ENCODE measurements at regions not wholly inside any gene's neighbourhood (a gene's known extent, or its start where the extent isn't known, plus 50 kb on each side); places are given as distances from the start of the nearest gene placed in this dataset.

DNA sequence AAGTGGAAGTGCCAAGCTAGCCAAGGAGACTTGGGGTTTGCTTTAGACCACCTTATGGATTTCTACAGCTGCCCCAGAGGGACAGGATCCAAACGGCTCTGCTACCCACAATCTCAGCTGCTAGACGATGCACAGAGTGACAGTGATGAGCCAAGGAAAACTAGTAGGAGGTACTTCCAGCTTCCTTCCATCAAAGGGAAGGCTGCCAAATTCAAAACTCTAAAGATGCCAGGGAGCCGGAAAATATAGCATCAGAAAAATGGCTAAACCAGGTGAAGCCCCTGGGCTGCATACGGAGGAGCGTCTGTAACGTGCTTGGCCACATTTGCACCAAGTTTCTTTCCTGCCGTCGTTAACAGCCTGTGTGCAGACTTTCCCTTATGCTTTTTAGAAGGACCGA lies 245.5 kb upstream of the ZNF521 start:
- no peaks in the 10 kb centered on the region for H3K36me3 Mint-ChIP-seq (ENCODE audit: low read depth)
- H3K4me1 Mint-ChIP-seq (ENCODE audit: low read depth): no peaks in the 10 kb centered on the region
- DNase-seq (ENCODE audit: low spot score): no peak
- intact Hi-C loops (cut with micrococcal nuclease): no loop called here
- H3K4me3 Mint-ChIP-seq (ENCODE audit: low read depth): no peak overlapping the region
- no peaks in the 10 kb centered on the region for H3K9me3 Mint-ChIP-seq
- H3K27me3 Mint-ChIP-seq (ENCODE audit: low read depth): no peaks in the 10 kb centered on the region
- no peak overlapping the region for H3K27ac Mint-ChIP-seq

DNA sequence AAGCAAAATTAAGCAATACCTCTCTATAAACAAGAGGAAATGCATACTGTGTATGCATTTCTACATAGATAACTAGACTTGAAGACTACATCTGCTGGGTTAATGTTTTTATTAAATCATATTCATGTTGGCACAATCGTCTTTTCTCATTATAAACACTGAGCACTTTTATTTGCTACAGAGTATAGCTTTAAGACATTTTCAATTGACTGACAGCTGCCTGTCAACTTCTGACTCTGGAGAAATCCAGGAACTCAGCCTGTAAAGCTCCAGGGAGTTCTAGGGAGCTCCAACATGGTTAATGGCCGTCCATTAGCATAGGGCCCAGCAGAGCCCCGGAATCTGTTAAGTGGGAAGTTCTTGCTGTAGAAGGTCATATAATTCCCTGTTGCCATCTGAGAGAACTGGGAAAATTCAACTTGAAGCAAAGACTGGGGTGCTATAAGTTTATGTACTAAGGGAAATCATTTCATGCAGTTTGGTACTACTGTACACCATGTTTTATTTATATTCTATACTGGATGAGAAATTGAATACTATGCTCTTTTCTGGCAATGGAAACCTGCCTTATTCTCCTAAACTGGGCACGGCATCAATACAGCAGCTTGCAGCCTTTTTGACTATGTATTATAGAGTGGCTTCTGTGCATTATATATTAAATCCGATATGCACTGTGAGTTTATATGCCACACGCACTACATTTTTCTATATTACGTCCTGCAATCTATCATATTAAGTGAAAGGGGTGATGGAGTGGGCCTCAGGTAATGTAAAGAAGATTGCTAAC lies 243.5 kb upstream of the ZNF521 start:
- Mint-ChIP-seq H3K4me3 (ENCODE audit: low read depth) (no peak overlapping the region), H3K4me1 (ENCODE audit: low read depth) (no peaks in the 10 kb centered on the region), H3K27me3 (ENCODE audit: low read depth) (no peaks in the 10 kb centered on the region), H3K27ac (no peak overlapping the region), H3K9me3 (no peaks in the 10 kb centered on the region), H3K36me3 (ENCODE audit: low read depth) (no peaks in the 10 kb centered on the region)
- DNase-seq (ENCODE audit: low spot score): no peak
- intact Hi-C loops (cut with micrococcal nuclease): no loop called here

DNA sequence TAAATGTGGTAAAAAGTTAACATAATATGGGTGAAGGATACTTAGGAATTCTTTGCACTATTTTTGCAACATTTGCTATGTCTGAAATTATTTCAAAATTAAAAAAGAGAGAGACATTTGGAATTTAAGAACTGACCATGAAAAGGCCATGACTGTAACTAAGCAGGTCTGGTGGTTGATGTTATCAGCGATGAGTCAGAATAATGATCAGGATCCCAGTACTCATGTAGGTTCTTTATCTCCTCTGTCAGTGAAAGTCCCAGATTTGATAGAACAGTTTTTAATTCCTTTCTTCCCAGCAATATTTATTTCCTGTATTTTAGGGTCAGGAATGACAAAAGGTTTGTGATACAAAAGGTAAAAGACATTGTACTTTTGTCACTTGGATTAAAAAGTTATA lies 242.4 kb upstream of the ZNF521 start:
- no peak for DNase-seq (ENCODE audit: low spot score)
- intact Hi-C loops (cut with micrococcal nuclease): no loop called here
- Mint-ChIP-seq H3K36me3 (ENCODE audit: low read depth) (no peaks in the 10 kb centered on the region), H3K27ac (no peak overlapping the region), H3K4me3 (ENCODE audit: low read depth) (no peak overlapping the region), H3K9me3 (no peaks in the 10 kb centered on the region), H3K4me1 (ENCODE audit: low read depth) (no peaks in the 10 kb centered on the region), H3K27me3 (ENCODE audit: low read depth) (no peaks in the 10 kb centered on the region)

DNA sequence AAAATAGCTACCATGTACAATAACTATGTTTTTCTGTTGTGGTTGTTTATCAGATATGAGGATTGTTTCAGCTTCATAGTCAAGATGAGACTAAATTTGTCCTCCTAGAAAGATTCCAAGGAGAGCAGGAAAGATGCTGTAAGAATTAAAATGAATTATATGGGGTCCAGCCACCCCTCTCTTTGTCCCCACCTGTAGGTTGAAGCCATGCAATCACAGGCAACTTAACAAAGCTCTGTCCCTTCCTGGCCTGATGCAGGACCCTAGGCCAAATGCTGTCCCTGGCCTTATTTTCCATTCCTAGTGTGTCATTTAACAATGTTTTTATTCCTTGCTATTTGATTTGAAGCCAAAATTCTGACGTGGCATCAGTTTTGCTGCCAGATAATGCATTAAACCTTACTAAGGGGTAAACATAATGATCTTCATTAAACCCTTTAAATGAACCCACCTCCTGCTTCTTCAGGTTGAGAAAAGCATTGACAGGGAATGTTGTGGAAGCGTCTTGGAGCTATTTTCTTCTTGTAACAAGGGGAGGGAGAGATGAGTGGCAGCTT lies 240.9 kb upstream of the ZNF521 start:
- no peaks in the 10 kb centered on the region for H3K36me3 Mint-ChIP-seq (ENCODE audit: low read depth)
- no peak overlapping the region for H3K27ac Mint-ChIP-seq
- intact Hi-C loops (cut with micrococcal nuclease): no loop called here
- H3K9me3 Mint-ChIP-seq: peaks cover 1% of the 10 kb centered on the region
- H3K4me3 Mint-ChIP-seq (ENCODE audit: low read depth): no peak overlapping the region
- no peaks in the 10 kb centered on the region for H3K27me3 Mint-ChIP-seq (ENCODE audit: low read depth)
- no peaks in the 10 kb centered on the region for H3K4me1 Mint-ChIP-seq (ENCODE audit: low read depth)
- no peak for DNase-seq (ENCODE audit: low spot score)

GRCh38 chr18:25590456-25590855 lies 238.5 kb upstream of the ZNF521 start:
- peaks cover 11% of the 10 kb centered on the region for H3K9me3 Mint-ChIP-seq
- H3K27me3 Mint-ChIP-seq (ENCODE audit: low read depth): no peaks in the 10 kb centered on the region
- H3K4me1 Mint-ChIP-seq (ENCODE audit: low read depth): no peaks in the 10 kb centered on the region
- H3K27ac Mint-ChIP-seq: no peak overlapping the region
- H3K4me3 Mint-ChIP-seq (ENCODE audit: low read depth): no peak overlapping the region
- DNase-seq (ENCODE audit: low spot score): no peak
- intact Hi-C loops (cut with micrococcal nuclease): no loop called here
- H3K36me3 Mint-ChIP-seq (ENCODE audit: low read depth): no peaks in the 10 kb centered on the region

GRCh38 chr18:25587545-25587944 lies 235.6 kb upstream of the ZNF521 start:
- intact Hi-C loops (cut with micrococcal nuclease): no loop called here
- no peaks in the 10 kb centered on the region for H3K4me1 Mint-ChIP-seq (ENCODE audit: low read depth)
- H3K9me3 Mint-ChIP-seq: peaks cover 17% of the 10 kb centered on the region
- H3K27me3 Mint-ChIP-seq (ENCODE audit: low read depth): no peaks in the 10 kb centered on the region
- no peaks in the 10 kb centered on the region for H3K36me3 Mint-ChIP-seq (ENCODE audit: low read depth)
- no peak overlapping the region for H3K4me3 Mint-ChIP-seq (ENCODE audit: low read depth)
- no peak for DNase-seq (ENCODE audit: low spot score)
- H3K27ac Mint-ChIP-seq: no peak overlapping the region

- H3K9me3 Mint-ChIP-seq: no peaks in the 10 kb centered on the region
- H3K36me3 Mint-ChIP-seq (ENCODE audit: low read depth): no peaks in the 10 kb centered on the region
- DNase-seq (ENCODE audit: low spot score): no peak
- no peaks in the 10 kb centered on the region for H3K27me3 Mint-ChIP-seq (ENCODE audit: low read depth)
- intact Hi-C loops (cut with micrococcal nuclease): no loop called here
- H3K4me3 Mint-ChIP-seq (ENCODE audit: low read depth): no peak overlapping the region
- no peaks in the 10 kb centered on the region for H3K4me1 Mint-ChIP-seq (ENCODE audit: low read depth)
- H3K27ac Mint-ChIP-seq: no peak overlapping the region
Measured at GRCh38 chr18:25568986-25569385, 217.0 kb upstream of the ZNF521 start.

GRCh38 chr18:25563816-25564683 lies 212.1 kb upstream of the ZNF521 start:
- Mint-ChIP-seq H3K4me1 (ENCODE audit: low read depth) (no peaks in the 10 kb centered on the region), H3K27me3 (ENCODE audit: low read depth) (no peaks in the 10 kb centered on the region), H3K27ac (no peak overlapping the region), H3K4me3 (ENCODE audit: low read depth) (no peak overlapping the region), H3K9me3 (no peaks in the 10 kb centered on the region), H3K36me3 (ENCODE audit: low read depth) (no peaks in the 10 kb centered on the region)
- no peak for DNase-seq (ENCODE audit: low spot score)
- intact Hi-C loops (cut with micrococcal nuclease): no loop called here

DNA sequence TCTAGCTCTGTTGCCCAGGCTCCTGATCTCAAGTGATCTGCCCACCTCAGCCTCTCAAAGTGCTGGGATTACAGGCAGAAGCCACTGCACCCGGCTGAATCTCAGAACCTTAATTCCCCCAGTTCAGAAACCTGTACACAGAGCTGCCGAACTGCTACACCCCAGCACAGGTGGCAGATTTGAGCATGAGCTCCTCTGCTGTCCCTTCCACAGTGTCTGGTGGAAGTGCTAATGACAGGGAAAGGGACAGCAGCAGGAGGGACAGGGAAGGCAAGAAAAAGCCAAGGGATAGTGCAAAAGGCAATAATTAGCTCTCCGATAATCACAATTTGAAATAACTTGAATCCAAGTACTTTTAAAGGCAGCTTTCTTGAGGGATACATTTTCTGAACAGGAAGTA lies 211.4 kb upstream of the ZNF521 start:
- no peaks in the 10 kb centered on the region for H3K9me3 Mint-ChIP-seq
- no peaks in the 10 kb centered on the region for H3K27me3 Mint-ChIP-seq (ENCODE audit: low read depth)
- H3K4me3 Mint-ChIP-seq (ENCODE audit: low read depth): no peak overlapping the region
- intact Hi-C loops (cut with micrococcal nuclease): no loop called here
- H3K4me1 Mint-ChIP-seq (ENCODE audit: low read depth): no peaks in the 10 kb centered on the region
- no peak for DNase-seq (ENCODE audit: low spot score)
- H3K36me3 Mint-ChIP-seq (ENCODE audit: low read depth): no peaks in the 10 kb centered on the region
- H3K27ac Mint-ChIP-seq: no peak overlapping the region

DNA sequence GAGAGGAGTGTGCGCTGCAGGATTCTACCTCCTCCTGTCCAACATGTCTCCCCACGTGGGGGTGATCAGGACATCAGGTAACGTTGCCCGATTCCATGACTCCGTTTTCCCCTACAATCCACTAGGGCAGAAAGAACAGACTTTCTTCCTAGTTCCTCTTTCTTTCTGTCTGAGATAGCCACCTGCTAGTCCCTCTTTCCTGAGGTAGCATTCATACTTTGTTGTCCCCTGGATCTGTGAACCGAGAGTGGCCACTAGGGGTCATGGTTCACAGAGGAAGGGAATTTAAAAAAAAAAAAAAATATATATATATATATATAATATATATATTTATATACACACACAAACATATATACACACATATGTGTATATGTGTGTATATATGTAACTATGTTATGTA lies 210.0 kb upstream of the ZNF521 start:
- Mint-ChIP-seq H3K36me3 (ENCODE audit: low read depth) (no peaks in the 10 kb centered on the region), H3K9me3 (no peaks in the 10 kb centered on the region), H3K27ac (no peak overlapping the region), H3K4me3 (ENCODE audit: low read depth) (no peak overlapping the region), H3K27me3 (ENCODE audit: low read depth) (no peaks in the 10 kb centered on the region), H3K4me1 (ENCODE audit: low read depth) (no peaks in the 10 kb centered on the region)
- DNase-seq (ENCODE audit: low spot score): no peak
- intact Hi-C loops (cut with micrococcal nuclease): no loop called here

DNA sequence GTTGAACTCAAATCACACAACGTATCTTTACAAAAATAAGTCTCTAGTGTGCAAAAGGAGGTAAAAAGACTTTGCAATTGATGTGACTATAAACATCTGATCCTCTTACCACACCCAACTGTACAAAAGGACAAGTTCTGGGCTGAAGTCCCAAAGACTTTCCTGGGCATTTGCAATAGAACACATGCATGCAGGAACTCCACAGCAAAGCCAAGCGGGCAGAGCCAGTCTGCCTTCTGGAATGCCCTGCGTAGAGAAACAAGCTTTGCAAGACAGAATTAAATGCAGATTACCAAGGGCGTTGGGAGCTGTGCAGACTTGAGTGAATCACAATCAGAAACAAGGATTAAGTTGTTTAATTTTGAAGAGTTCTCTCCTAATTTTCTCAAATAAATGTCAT lies 208.4 kb upstream of the ZNF521 start:
- Mint-ChIP-seq H3K4me1 (ENCODE audit: low read depth) (no peaks in the 10 kb centered on the region), H3K27me3 (ENCODE audit: low read depth) (no peaks in the 10 kb centered on the region), H3K9me3 (no peaks in the 10 kb centered on the region), H3K36me3 (ENCODE audit: low read depth) (no peaks in the 10 kb centered on the region), H3K4me3 (ENCODE audit: low read depth) (no peak overlapping the region), H3K27ac (no peak overlapping the region)
- no peak for DNase-seq (ENCODE audit: low spot score)
- intact Hi-C loops (cut with micrococcal nuclease): no loop called here

GRCh38 chr18:25557011-25557410 lies 205.0 kb upstream of the ZNF521 start:
- Mint-ChIP-seq H3K36me3 (ENCODE audit: low read depth) (no peaks in the 10 kb centered on the region), H3K4me1 (ENCODE audit: low read depth) (no peaks in the 10 kb centered on the region), H3K4me3 (ENCODE audit: low read depth) (no peak overlapping the region), H3K27ac (no peak overlapping the region), H3K27me3 (ENCODE audit: low read depth) (no peaks in the 10 kb centered on the region), H3K9me3 (no peaks in the 10 kb centered on the region)
- intact Hi-C loops (cut with micrococcal nuclease): no loop called here
- no peak for DNase-seq (ENCODE audit: low spot score)

DNA sequence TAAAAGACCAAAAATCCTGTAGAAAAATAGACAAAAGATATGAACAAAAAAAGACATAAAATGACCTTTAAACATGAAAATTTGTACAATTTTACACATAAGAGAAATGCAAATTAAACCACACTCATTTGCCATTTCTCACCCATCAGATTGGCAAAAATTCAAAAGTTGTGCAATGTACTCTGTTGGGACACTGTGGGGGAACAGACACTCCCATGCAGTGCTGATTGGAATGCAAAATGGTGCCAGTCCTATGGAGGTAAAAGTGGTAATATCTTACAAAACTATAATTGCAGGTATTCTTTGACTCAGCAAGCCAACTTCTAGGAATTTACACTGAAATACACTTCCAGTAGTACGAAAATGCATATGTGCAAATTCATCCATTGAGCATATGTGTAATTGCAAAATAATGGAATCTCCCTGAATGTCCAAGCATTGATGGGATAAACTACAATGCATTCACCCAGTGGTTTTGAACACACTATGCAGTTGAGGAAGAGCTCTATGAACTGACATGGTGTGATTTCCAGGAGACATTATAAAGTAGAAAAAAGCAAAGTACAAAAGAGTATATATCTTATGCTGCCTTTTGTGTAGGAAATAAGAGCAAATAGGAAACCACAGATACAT lies 201.8 kb upstream of the ZNF521 start:
- H3K36me3 Mint-ChIP-seq (ENCODE audit: low read depth): no peaks in the 10 kb centered on the region
- H3K27me3 Mint-ChIP-seq (ENCODE audit: low read depth): no peaks in the 10 kb centered on the region
- no peak overlapping the region for H3K27ac Mint-ChIP-seq
- intact Hi-C loops (cut with micrococcal nuclease): no loop called here
- no peak for DNase-seq (ENCODE audit: low spot score)
- no peaks in the 10 kb centered on the region for H3K9me3 Mint-ChIP-seq
- H3K4me1 Mint-ChIP-seq (ENCODE audit: low read depth): no peaks in the 10 kb centered on the region
- H3K4me3 Mint-ChIP-seq (ENCODE audit: low read depth): no peak overlapping the region

Data from activated T-helper 2 cell treated with anti-CD3 and anti-CD28 coated beads, Interferon-gamma antibody, Interleukin-2, Interleukin-4, amounts not matched to agents 10 μg/mL and 5 μg/mL and 100 μg/mL, durations not matched to agents 14 hours and 24 hours and 36 hours (primary cell).